Urothelium cell line (cell line): ENCODE measurements at regions not wholly inside any gene's neighbourhood (a gene's known extent, or its start where the extent isn't known, plus 50 kb on each side); places are given as distances from the start of the nearest gene placed in this dataset.

Source experiments
- DNase-seq: peaks from one replicate; pipeline ENCODE4 v3.0.0; 2011; ENCODE audit warnings: low spot score, mixed read lengths
- FAIRE-seq: peaks from 2 replicates; lab custom pipeline; 2011; peaks lifted over from hg19 to GRCh38; lab: Jason Lieb, UNC

DNA sequence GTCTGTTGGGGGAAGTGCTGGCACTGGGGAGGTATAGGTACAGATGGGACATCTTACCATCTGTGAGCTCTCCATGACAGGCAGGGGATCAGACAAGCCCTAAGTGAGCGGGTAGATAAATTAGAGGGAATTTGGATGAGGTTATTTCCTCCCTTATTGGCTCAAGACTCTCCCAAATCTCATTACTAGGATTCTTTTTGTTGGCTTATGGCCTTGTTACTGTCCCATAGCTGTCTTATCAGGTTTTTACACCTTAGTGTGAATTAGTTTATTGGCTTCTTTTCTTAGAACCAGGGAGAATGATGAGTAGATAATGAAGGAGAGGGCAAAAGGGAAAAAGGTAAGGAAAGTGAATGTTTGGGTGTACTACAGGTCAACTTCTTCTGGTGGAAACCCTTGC lies 191.1 kb upstream of the PRICKLE1 start:
- no peak for FAIRE-seq
- DNase-seq, result no peak

DNA sequence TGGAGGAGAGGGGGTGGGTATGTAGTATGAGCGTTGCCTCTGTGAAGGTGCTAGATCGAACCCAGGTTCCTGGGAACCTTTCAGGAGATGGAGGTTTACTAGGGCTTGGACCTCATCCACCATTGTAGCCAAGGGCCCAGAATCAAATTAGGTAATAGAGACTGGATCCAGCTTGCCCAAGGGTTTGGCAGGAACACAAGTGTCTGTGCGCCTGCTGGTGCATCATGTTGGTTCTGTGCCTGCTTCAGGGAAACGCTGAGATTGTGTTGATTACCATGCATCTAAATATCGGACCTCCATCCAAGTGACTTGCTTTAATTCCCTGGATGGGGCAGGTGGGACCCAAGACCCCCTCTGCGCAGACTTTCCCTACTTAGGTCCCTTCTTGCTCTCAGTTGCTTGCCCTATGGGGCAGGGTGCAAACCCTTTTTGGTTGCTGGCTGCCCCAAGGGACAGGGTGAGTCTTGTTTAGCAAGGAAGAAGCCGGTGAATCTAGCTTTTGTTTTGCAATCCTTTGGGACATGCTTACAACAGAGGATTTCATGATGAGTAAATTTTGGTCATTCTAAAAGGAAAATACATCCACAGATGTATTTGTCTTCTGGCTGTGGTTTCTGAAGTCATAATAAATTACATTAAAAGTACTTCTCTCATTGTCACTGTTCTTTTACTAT lies 189.8 kb upstream of the PRICKLE1 start:
- DNase-seq (no peak), FAIRE-seq (no peak)

DNA sequence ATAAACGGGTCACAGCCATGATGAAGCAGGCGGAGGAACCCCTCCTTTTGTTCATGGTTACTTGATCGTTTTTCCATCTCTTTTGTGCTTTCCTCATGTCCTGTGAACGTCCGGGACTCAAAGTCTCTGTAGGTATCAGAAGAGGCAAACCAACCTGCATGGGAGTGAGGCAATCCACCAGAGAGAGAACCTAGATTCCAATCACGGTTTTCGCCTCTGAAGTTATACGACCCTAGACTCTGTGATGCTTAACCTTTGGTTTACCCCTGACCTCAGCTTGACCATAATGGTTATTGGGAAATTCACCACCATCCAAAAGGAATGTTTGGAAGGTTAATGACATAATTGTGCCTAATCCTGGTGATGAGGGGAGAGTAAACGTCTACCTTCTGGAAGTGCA lies 186.8 kb upstream of the PRICKLE1 start:
- DNase-seq (no peak), FAIRE-seq (no peak)

DNA sequence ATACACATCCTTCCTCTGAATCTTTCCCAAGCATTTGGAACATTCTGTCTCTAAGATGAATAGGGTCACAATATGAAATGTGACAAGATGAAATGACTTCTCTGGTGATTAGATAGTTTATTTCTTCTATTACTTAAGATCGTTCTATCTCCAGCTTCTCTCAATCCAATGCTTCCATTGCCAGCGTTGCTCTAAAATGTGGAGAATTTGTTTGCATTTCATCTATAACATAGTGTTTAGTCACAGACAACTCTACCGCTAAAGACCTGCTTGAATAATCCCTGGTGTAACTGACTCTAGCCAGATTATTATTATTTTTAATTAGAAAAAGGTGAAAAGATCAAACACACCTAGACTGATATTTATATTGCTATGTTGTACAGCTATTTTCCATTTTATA lies 184.7 kb upstream of the PRICKLE1 start:
- FAIRE-seq (no peak), DNase-seq (no peak)

DNA sequence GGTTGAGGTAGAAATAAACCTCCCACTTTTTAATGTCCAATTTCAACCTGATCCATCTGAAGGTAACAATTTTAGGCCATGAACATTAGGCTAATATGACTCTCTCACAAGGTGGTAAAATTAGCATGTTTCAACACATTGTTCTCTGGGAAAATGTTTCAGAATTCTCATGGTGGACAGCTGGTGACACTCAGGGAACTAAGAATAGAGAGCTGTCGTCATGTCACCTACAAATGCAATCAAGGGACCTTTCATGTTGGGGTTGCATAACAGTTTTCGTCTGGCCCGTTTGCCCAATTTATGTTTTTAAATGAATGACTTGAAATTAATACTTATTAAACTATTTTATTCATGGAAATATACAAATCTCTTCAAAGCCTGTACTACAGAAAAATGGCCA lies 180.7 kb upstream of the PRICKLE1 start:
- FAIRE-seq, result no peak

DNA sequence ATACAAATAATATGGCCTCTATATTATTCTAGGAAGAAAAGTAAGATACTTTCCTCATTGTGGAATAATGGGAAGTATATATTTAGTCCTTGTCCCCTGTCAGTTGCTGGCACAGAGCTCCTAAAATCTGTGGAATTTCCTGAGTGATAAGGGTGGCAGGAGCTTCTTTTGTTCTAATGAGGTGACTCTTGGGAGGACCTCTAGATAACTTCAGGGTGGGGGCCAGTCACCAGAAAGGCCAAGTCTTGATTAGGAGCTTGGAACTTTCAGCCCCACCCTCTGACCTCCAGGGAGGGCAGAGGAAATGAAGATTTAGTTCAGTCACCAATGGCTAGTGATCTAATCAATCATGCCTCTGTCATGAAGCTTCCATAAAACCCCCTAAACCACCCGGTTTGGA lies 179.9 kb upstream of the PRICKLE1 start:
- FAIRE-seq (no peak), DNase-seq (no peak)

More for the DNA sequence above, 180.7 kb upstream of the PRICKLE1 start:
- DNase-seq, result no peak

DNA sequence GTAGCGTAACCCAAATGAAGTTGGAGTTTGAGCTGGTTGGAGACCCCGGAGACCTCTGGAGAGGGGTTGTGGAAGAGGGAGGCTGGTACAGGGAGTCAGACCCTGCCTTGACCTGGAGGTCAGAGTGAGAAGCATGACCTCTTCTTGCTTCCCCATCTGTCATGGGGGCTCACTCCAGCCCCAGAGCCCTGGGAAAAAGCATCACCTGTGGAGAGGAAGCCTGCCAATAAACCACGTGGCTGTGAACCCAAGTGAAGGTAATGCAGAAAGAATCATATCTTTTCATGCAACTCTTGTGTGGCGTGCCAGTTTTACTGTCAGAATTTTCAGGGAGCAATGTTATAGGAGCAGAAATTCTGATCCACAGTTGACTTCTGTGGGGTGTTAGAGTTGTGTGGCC lies 178.5 kb upstream of the PRICKLE1 start:
- FAIRE-seq, result no peak
- no peak for DNase-seq

DNA sequence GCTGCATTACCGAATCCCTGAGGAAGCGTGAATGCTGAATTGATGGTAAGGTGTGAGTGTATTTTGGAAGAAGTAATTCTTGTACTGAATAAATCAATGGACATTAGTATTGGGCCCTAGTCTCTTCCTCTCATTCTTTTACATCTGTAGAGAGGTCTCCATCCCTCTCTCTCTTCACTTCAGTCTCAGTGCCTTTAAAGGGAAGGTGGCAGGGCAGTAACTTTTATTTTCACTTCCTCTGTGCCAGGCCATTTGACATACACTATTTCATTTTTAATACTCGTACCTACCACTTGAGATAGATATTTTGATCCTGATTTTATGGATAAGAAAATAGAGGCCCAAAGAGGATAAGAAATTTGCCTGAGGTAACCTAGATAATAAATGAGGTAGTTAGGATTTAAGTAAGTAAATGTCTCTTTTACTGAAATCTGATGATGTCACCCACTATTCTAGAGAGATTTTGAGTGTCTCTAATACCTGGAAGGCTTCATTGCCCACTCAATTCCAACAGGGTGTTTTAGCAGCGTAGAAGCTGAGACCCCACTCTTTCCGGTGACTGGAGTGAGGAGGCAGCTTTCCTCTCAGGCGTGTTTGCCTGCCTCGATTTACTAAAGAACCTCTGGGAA lies 177.9 kb upstream of the PRICKLE1 start:
- FAIRE-seq, result no peak
- DNase-seq, result no peak

DNA sequence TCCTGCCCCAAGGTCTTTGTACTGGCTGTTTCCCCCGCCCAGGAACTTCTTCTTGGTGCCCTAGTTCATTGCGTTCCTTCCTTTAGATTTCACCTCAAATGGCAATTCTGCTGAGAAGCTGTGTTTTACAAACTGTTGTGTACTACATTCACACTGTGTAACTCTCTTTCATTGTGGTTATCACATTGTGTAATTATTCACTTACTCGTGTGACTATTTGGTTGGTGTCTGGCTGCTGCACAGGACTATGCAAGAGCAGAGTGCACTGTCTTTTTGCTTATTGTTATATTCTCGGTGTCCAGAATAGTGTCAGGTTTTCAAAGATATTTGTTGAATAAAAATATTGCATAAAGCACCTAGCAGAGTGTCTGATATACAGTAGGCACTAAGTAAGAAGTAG lies 177.2 kb upstream of the PRICKLE1 start:
- no peak for FAIRE-seq

DNA sequence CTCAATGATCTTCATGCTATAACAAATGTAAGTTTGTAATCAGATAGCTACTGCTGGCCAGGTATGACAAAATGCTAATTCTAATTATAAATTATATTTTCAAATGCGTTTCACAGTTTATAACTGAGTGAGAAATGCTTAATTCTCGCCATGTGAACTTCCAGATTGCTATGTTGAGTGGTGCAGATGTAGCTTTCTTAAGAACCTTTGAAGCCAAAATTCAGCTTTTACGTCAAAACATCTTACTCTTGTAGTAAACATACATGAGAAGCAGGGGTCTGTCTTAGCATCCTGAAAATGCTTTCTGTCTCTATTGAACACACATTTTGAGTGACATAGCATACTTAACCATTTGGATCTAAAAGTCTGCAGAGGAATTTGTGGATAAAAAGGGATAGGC lies 176.5 kb upstream of the PRICKLE1 start:
- no peak for FAIRE-seq
- DNase-seq, result no peak

More for the DNA sequence above, 177.2 kb upstream of the PRICKLE1 start:
- no peak for DNase-seq

DNA sequence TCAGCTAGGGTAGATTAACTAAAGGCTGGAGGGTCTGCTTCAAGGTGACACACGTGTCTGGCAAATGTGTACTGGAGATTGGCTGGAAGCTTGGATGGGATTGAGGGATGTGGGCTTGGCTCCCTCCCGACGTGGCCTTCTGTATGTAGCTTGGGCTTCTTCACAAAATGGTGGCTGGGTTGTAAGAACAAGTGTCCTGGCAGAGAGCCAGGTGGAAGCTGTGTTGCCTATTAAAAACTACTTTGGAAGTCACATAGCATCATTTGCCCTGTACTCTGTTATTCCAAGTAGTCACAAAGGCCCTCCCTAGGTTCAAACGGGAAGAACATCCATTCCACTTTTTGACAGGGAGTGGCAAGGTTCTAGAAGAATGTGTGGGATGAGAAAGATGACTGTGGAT lies 174.1 kb upstream of the PRICKLE1 start:
- FAIRE-seq (no peak), DNase-seq (no peak)

DNA sequence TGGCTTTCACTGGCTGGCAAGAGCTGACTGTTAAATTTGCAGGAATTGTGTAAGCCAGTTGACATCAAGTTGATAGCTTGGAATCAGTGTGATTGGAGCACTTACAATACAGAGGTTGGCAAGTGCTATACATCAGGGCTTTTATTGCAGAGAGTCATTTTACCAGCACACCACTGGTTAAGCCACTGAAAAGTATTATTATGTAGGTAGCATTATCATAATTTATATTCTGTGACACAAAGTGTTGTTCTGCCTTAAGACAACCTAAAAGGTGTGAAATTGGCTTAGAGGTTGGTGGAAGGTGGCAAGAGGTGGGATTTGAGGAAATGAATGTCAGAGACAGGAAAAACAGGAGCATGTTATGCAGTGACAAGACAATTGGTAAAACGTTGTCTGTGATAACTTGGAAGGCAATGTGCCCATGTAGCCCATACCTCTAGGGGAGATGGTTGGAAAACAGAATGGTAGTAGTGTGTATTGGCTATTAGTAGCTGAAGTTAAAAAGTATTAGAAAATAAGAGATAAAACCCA lies 172.9 kb upstream of the PRICKLE1 start:
- no peak for DNase-seq
- peak; percentile 32 for FAIRE-seq

DNA sequence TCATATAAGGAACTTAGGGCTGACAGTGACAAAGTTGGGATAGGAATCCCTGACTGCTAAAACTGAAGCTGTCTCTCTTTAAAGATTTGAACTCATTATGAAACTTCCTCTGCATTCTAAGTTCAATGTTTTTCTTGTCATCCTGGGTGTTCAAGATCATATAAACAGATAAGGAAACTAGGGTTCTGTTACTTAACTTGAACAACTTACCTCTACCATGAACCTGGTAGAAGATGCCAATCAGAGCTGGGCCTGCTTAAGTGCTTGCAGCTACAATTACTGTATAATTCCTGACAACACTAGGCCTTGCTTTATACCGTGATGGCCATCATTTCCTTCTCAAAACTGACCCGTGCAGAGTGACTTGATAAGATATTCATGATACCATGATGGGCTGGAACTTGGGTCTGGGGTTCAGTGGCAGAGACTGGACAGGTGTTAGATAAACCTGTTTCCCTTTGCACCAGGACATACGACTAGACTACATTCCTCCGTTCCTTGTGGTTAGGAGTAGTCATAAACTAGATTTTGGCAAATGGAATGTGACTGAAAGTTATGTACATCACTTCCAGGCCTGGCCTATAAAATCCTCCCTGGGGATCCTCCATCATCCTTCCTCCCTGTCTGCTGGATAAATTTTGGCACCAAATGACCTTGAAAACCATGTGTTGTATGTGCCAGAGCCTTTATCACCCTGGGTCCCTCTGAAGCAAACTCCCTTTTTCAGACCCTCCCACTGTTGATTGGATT lies 172.2 kb upstream of the PRICKLE1 start:
- FAIRE-seq (peak; percentile 63), DNase-seq (peak; percentile 44)

DNA sequence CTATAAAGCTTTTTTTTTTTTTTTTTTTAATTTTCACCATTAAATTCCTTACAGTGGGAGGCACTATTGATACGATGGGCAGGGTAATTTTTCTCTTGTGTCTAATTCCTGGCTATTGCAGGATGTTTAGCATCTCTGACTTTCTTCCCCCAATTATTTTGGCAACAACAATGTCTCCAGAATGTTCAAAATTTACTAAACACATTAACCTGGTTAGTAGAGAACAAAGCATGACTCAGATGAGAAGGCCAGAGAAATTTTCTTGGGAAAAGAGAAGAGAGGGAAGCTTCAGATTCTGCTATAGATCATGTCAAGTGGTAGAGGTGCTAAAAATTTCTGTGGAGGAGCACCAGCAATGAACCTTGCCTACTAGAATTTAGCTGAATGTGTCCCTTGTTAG lies 171.5 kb upstream of the PRICKLE1 start:
- no peak for DNase-seq
- FAIRE-seq, result no peak

DNA sequence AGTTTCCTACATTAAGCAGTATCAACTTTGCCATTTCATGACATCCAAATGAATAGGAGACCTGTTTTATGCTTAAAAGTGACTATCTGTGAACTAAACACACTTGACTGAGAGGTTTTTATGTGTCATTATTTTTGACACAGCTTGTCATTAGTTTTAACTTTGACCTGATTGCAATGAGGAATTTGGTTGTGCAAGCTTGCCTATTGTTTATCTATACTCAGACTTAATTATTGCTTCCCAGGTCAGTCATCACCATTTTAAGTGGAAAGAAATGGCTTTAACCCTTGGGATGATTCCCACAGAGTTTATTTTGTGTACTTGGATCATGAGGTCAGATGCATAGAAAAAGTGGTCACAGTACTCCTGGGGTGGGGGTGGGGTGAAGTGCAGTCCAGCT lies 171.0 kb upstream of the PRICKLE1 start:
- FAIRE-seq, result no peak
- no peak for DNase-seq

DNA sequence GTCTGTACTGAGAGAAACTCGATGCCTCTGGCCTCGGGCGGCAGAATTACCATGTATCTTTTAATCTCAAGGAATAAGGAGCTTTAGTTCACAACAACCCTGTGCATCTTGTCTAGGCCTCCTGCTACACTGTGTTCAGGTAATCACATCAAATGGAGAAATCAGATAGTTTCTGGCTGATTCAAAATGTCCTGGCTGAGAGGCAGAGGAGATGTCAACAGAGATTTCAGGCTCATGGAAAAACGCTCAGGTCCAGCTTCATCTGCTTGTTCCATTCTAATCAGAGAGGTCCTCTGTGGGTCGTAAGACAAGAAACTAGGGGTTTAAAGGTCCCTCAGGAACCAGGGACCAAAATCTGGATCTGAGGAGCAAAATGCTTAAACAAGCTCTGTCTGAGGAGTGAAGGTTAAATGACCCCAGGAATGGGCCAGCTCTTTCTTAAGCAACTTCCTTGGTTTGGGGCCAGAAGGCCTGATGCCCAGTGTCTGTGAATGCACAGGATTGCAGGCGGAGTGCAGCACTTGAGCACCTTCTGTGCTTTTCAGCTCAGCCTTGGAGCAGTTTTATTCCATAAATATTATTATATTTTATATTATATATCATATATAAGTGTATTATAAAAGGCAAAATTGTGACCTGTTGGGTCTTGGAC lies 170.2 kb upstream of the PRICKLE1 start:
- DNase-seq (no peak), FAIRE-seq (no peak)

DNA sequence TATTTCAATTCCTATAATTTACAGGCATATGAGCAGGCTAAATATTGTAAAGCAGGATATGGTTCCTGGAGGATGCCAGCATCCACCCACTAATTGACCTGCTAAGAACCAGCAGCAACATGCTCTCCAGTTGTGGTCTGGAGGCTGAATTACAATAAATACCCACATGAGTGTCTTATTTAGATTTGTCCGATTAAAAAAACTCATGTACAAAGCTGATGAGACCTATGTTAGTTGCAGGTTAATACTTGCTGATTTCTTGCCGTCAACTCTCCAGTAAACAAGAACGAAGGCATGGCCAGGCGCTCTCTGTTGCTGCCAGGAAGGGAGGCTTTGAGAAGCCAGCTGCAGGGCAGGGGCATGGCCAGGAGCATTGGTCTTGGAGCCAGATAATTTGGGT lies 169.3 kb upstream of the PRICKLE1 start:
- FAIRE-seq (no peak), DNase-seq (no peak)

DNA sequence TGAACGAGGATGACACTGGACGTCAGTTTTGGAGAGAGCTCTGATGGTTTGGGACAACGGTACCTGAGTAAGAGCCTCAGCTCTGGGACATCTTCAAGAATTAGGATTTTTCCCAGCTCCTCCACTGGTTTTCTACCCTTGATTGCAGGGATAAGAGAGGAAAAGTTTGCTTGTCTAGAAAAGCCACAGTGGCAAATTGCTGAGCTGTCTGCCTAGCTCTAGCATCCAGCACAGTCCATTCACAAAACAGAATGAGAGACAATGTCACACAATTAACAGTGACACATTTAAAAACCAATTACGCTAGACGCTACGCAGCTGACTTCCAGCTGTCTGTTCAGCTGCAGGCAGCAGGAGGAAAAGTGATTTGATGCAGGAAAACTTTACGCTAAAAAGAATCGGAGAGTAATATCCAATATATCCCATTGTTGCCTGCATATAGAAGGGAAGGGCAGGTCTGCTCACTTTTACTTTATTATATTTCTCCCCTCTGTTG lies 168.1 kb upstream of the PRICKLE1 start:
- FAIRE-seq (no peak), DNase-seq (no peak)

DNA sequence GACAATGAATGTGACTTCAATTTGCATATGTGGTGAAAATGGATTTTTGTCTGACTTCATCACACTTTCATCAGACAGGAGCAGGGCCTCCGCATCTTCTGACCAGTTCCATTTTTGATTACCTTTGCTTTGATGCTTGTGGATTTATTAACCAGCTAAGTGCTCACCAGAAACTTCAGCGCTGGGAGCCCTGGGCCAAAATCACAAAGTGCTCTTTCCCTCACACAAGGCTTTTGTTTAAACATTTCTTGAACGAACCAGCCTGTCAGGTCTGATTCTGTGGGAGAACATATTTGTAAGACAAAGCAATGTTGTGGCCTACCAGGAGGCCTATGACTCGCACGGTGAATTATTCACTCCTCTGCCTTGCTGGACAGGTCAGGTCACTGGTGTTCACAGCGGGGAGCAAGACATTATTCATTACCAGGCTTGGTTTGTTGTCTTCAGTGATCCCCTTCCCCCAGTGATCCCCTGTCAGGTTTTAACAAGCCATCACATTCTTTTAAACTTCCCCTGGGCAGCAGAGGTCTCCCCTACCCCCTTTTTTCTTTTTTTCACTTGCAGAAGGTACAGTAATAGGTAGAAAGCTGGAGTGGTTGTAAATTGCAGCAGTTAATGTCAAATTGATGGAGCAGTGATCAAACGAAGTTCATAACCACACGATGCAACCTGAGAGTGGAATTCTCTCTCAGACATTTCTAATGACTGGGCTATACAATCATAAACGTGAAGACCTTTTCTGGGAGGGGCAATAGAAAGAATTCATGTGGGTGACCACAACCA lies 167.5 kb upstream of the PRICKLE1 start:
- FAIRE-seq, result peak; percentile 35
- peak; percentile 79 for DNase-seq

DNA sequence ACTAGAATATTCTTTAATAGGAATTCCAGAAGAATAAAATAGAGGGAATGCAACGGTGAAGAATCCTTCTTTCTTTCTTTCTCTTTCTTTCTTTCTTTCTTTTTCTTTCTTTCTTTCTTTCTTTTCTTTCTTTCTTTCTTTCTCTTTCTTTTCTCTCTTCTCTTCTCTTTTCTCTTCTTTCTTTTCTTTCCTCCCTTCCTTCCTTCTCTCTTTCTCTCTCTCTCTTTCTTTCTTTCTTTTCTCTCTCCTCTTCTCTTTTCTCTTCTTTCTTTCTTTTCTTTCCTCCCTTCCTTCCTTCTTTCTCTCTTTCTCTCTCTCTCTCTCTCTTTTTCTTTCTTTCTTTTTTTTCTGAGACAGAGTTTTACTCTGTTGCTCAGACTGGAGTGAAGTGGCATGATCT lies 160.8 kb upstream of the PRICKLE1 start:
- FAIRE-seq (no peak), DNase-seq (no peak)
